H9 (cell line): ENCODE measurements at regions not wholly inside any gene's neighbourhood (a gene's known extent, or its start where the extent isn't known, plus 50 kb on each side); places are given as distances from the start of the nearest gene placed in this dataset.

Experiments
- DNase-seq: peaks from one replicate; pipeline ENCODE4 v3.0.0-alpha.2; 2017
- H2AFZ ChIP-seq: one replicate; pipeline ENCODE4 v1.6.1; 2013; ENCODE audit warnings: mild to moderate bottlenecking, low read length, control low read depth, moderate library complexity
- H2AK5ac ChIP-seq: 2 replicates; pipeline ENCODE4 v1.6.1; 2013; ENCODE audit warnings: low read length, control low read depth, mixed read lengths; ENCODE audit not compliant: insufficient read length
- H2BK120ac ChIP-seq: one replicate; pipeline ENCODE4 v1.6.1; 2013; ENCODE audit warnings: low read depth, mild to moderate bottlenecking, low read length, control low read depth, inconsistent platforms; ENCODE audit not compliant: poor library complexity, severe bottlenecking
- H2BK12ac ChIP-seq: 2 replicates; pipeline ENCODE4 v1.6.1; 2013; ENCODE audit warnings: low read length, control low read depth, mixed read lengths, low read depth; ENCODE audit not compliant: insufficient read length
- H2BK15ac ChIP-seq: 2 replicates; pipeline ENCODE4 v1.6.1; 2013; ENCODE audit warnings: low read depth, low read length, control low read depth
- H2BK20ac ChIP-seq: one replicate; pipeline ENCODE4 v1.6.1; 2013; ENCODE audit warnings: low read depth, mild to moderate bottlenecking, low read length, control low read depth, inconsistent platforms; ENCODE audit not compliant: poor library complexity, severe bottlenecking
- H2BK5ac ChIP-seq: 2 replicates; pipeline ENCODE4 v1.6.1; 2013; ENCODE audit warnings: low read length, control low read depth, mixed read lengths; ENCODE audit not compliant: insufficient read length
- H3K14ac ChIP-seq: 2 replicates; pipeline ENCODE4 v1.6.1; 2013; ENCODE audit warnings: low read length, control low read depth; ENCODE audit not compliant: insufficient read depth
- H3K18ac ChIP-seq: 2 replicates; pipeline ENCODE4 v1.6.1; 2013; ENCODE audit warnings: low read depth, mild to moderate bottlenecking, mixed read lengths, low read length, control low read depth; ENCODE audit not compliant: insufficient read length
- H3K23ac ChIP-seq: 2 replicates; pipeline ENCODE4 v1.6.1; 2013; ENCODE audit warnings: low read length, control low read depth, mixed read lengths, low read depth; ENCODE audit not compliant: insufficient read length
- H3K23me2 ChIP-seq: 2 replicates; pipeline ENCODE4 v1.6.1; 2013; ENCODE audit warnings: low read depth, mild to moderate bottlenecking, mixed read lengths, low read length, control low read depth; ENCODE audit not compliant: insufficient read length, poor library complexity, severe bottlenecking
- H3K27ac ChIP-seq: 2 replicates; pipeline ENCODE4 v1.5.1; 2013; ENCODE audit warnings: low read length, control low read depth, mixed read lengths, low read depth; ENCODE audit not compliant: insufficient read length
- H3K27me3 ChIP-seq: 2 replicates; pipeline ENCODE4 v1.6.1; 2013; ENCODE audit warnings: low read length, control low read depth, inconsistent platforms; ENCODE audit not compliant: insufficient read depth
- H3K4ac ChIP-seq: 2 replicates; pipeline ENCODE4 v1.6.1; 2013; ENCODE audit warnings: low read depth, mild to moderate bottlenecking, control low read depth, inconsistent platforms, low read length, moderate library complexity
- H3K4me1 ChIP-seq: 2 replicates; pipeline ENCODE4 v1.6.1; 2013; ENCODE audit warnings: low read length, control low read depth, inconsistent platforms; ENCODE audit not compliant: insufficient read depth
- H3K4me2 ChIP-seq: 2 replicates; pipeline ENCODE4 v1.6.1; 2013; ENCODE audit warnings: low read length, control low read depth, mixed read lengths; ENCODE audit not compliant: insufficient read length, insufficient read depth
- H3K56ac ChIP-seq: 2 replicates; pipeline ENCODE4 v1.6.1; 2013; ENCODE audit warnings: low read depth, mild to moderate bottlenecking, mixed read lengths, low read length, control low read depth; ENCODE audit not compliant: insufficient read length
- H3K79me1 ChIP-seq: 2 replicates; pipeline ENCODE4 v1.6.1; 2013; ENCODE audit warnings: low read depth, mild to moderate bottlenecking, moderate library complexity, low read length, control low read depth, inconsistent platforms; ENCODE audit not compliant: insufficient read depth, poor library complexity, severe bottlenecking
- H3K79me2 ChIP-seq: 2 replicates; pipeline ENCODE4 v1.6.1; 2013; ENCODE audit warnings: low read length, control low read depth, inconsistent platforms; ENCODE audit not compliant: insufficient read depth
- H3K9ac ChIP-seq: 2 replicates; pipeline ENCODE4 v1.6.1; 2013; ENCODE audit warnings: low read length, control low read depth, mixed read lengths; ENCODE audit not compliant: insufficient read length; ENCODE audit errors: extremely low read depth
- H3K9me3 ChIP-seq: one replicate; pipeline ENCODE4 v1.6.1; 2013; ENCODE audit warnings: low read depth, low read length, inconsistent platforms; ENCODE audit not compliant: control insufficient read depth
- H3T11ph ChIP-seq: one replicate; pipeline ENCODE4 v1.6.1; 2013; ENCODE audit warnings: mild to moderate bottlenecking, low read length, control low read depth, inconsistent platforms
- H4K20me1 ChIP-seq: one replicate; pipeline ENCODE4 v1.6.1; 2013; ENCODE audit not compliant: control insufficient read depth, insufficient read length, insufficient read depth
- H4K5ac ChIP-seq: 2 replicates; pipeline ENCODE4 v1.6.1; 2013; ENCODE audit warnings: low read depth, mild to moderate bottlenecking, mixed read lengths, low read length, control low read depth; ENCODE audit not compliant: insufficient read length
- H4K8ac ChIP-seq: replicated peaks from 2 replicates; pipeline ENCODE4 v1.6.1; 2013; ENCODE audit warnings: low read length, control low read depth, mixed read lengths, low read depth; ENCODE audit not compliant: insufficient read length
- H4K91ac ChIP-seq: 2 replicates; pipeline ENCODE4 v1.6.1; 2013; ENCODE audit warnings: low read depth, mild to moderate bottlenecking, moderate library complexity, mixed read lengths, low read length, control low read depth; ENCODE audit not compliant: insufficient read length
- H3K27ac Mint-ChIP-seq, 3 experiments: 2 replicates in 2 of 3; 3 replicates in 1 of 3; pipeline ENCODE4 v1.8.0; 2020 to 2021; ENCODE audit warnings: mixed read lengths in 3 of 3, mild to moderate bottlenecking in 1 of 3, moderate library complexity in 1 of 3
- H3K27me3 Mint-ChIP-seq: 2 replicates; pipeline ENCODE4 v1.8.0; 2021; ENCODE audit warnings: low read depth, mild to moderate bottlenecking, moderate library complexity, mixed read lengths
- H3K36me3 Mint-ChIP-seq, 3 experiments: 2 replicates in 2 of 3; 3 replicates in 1 of 3; pipeline ENCODE4 v1.8.0; 2020 to 2021; ENCODE audit warnings: low read depth in 3 of 3, mixed read lengths in 3 of 3; ENCODE audit not compliant: insufficient read depth in 1 of 3
- H3K4me1 Mint-ChIP-seq, 2 experiments: 2 replicates each; pipeline ENCODE4 v1.8.0; 2020; ENCODE audit warnings: mixed read lengths in 2 of 2
- H3K4me3 Mint-ChIP-seq, 2 experiments: 2 replicates in 1 of 2; 3 replicates in 1 of 2; pipeline ENCODE4 v1.8.0; 2020 to 2021; ENCODE audit warnings: mild to moderate bottlenecking in 2 of 2, mixed read lengths in 2 of 2, moderate library complexity in 1 of 2
- H3K9me3 Mint-ChIP-seq, 2 experiments: 2 replicates in 1 of 2; 3 replicates in 1 of 2; pipeline ENCODE4 v1.8.0; 2020; ENCODE audit warnings: mild to moderate bottlenecking in 2 of 2, mixed read lengths in 2 of 2, moderate library complexity in 1 of 2
- WGBS: extraction: QIAGEN DNeasy Blood & Tissue Kit; methylation state at CpG from one replicate; pipeline ENCODE4 v1.1.7; 2013; ENCODE audit warnings: missing lambda C conversion rate, low lambda C conversion rate, mixed read lengths; ENCODE audit not compliant: insufficient read length; ENCODE audit errors: extremely low coverage; 5-methylcytosine and 5-hydroxymethylcytosine counted together
- TF ChIP-seq, protein P1 (sequence below): fragments of 200-600 bp; sonication (generic); conservative IDR thresholded peaks from 3 replicates; pipeline ENCODE4 v1.8.0; 2021; ENCODE audit warnings: antibody characterized with exemption, mild to moderate bottlenecking

DNA sequence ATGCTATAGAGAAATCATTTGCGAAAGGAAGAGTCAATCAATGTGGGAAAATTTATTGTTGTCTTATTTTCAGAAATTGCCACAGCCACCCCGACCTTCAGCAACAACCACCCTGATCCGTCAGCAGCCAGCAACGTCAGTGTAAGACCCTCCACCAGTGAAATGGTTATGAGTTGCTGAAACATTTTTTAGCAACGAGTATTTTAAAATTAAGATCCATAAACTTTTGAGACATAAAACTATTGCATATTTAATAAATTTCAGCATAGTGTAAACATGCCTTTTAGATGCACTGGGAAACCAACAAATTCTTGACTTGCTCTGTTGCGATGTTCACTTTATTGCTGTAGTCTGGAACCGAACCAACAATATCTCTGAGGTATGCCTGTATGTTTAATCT lies 887.9 kb downstream of the DCDC2C start:
- TF ChIP-seq, protein P1, sequence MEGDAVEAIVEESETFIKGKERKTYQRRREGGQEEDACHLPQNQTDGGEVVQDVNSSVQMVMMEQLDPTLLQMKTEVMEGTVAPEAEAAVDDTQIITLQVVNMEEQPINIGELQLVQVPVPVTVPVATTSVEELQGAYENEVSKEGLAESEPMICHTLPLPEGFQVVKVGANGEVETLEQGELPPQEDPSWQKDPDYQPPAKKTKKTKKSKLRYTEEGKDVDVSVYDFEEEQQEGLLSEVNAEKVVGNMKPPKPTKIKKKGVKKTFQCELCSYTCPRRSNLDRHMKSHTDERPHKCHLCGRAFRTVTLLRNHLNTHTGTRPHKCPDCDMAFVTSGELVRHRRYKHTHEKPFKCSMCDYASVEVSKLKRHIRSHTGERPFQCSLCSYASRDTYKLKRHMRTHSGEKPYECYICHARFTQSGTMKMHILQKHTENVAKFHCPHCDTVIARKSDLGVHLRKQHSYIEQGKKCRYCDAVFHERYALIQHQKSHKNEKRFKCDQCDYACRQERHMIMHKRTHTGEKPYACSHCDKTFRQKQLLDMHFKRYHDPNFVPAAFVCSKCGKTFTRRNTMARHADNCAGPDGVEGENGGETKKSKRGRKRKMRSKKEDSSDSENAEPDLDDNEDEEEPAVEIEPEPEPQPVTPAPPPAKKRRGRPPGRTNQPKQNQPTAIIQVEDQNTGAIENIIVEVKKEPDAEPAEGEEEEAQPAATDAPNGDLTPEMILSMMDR = no peak
- no peak overlapping the region for H3K14ac ChIP-seq
- no peak overlapping the region for H2AFZ ChIP-seq
- no peak overlapping the region for H3K4ac ChIP-seq
- H3K27ac Mint-ChIP-seq = no peak overlapping the region
- H2BK5ac ChIP-seq = no peak overlapping the region
- WGBS = no CpG with 5 or more reads among the region's 7 CpGs
- H3K9me3 ChIP-seq = no peaks in the 10 kb centered on the region
- H4K20me1 ChIP-seq = no peaks in the 10 kb centered on the region
- H2AK5ac ChIP-seq = no peak overlapping the region
- H3K4me1 Mint-ChIP-seq = 0 out of 4 replicates have a peak, but pooled peaks cover 0 to 3% of the 10 kb centered on the region in 2 experiments
- H4K8ac ChIP-seq = no peak overlapping the region
- no peak overlapping the region for H3K4me2 ChIP-seq
- H3K23me2 ChIP-seq = no peaks in the 10 kb centered on the region
- no peak overlapping the region for H3K27ac ChIP-seq
- no peak overlapping the region for H2BK120ac ChIP-seq
- no peak overlapping the region for H3K18ac ChIP-seq
- no peaks in the 10 kb centered on the region for H3K79me2 ChIP-seq
- no peak overlapping the region for H3K9ac ChIP-seq
- DNase-seq = no peak
- H3T11ph ChIP-seq = no peak overlapping the region
- H4K91ac ChIP-seq = no peak overlapping the region
- no peaks in the 10 kb centered on the region for H3K27me3 ChIP-seq
- H4K5ac ChIP-seq = no peak overlapping the region
- no peak overlapping the region for H2BK15ac ChIP-seq
- H3K27me3 Mint-ChIP-seq = no peaks in the 10 kb centered on the region
- H3K4me1 ChIP-seq = 0 out of 2 replicates have a peak, but pooled peaks cover 2% of the 10 kb centered on the region
- H2BK20ac ChIP-seq = no peak overlapping the region
- H3K4me3 Mint-ChIP-seq = no peak overlapping the region
- no peaks in the 10 kb centered on the region for H3K79me1 ChIP-seq
- no peak overlapping the region for H3K56ac ChIP-seq
- no peaks in the 10 kb centered on the region for H3K36me3 Mint-ChIP-seq
- no peaks in the 10 kb centered on the region; a peak in 1 of 5 replicates for H3K9me3 Mint-ChIP-seq
- H2BK12ac ChIP-seq = no peak overlapping the region
- no peak overlapping the region for H3K23ac ChIP-seq
